Right lobe of liver (tissue), 4 donors: ENCODE measurements at regions not wholly inside any gene's neighbourhood (a gene's known extent, or its start where the extent isn't known, plus 50 kb on each side); places are given as distances from the start of the nearest gene placed in this dataset.

Experiments used
- POLR2A ChIP-seq: fragments of 450-650 bp; IDR thresholded peaks from one replicate; pipeline ENCODE4 v1.6.1; 2017; ENCODE audit warnings: antibody characterized with exemption, mild to moderate bottlenecking
- TF ChIP-seq, protein P1 (sequence below), 4 donors: fragments of 200-600 bp in 3 of 4; fragments of 450-650 bp in 1 of 4; IDR thresholded peaks; one replicate each; pipeline versions ENCODE4 v1.5.1 to v1.8.0; 2016 to 2022; ENCODE audit warnings: antibody characterized with exemption in 4 of 4, mild to moderate bottlenecking in 2 of 4
- donor health status: DM: no; HTN: no; CAD: no.
- donor health status: DM: no; HTN: no; CAD: no.
- donor health status: DM: no; HTN: yes; CAD: no.

DNA sequence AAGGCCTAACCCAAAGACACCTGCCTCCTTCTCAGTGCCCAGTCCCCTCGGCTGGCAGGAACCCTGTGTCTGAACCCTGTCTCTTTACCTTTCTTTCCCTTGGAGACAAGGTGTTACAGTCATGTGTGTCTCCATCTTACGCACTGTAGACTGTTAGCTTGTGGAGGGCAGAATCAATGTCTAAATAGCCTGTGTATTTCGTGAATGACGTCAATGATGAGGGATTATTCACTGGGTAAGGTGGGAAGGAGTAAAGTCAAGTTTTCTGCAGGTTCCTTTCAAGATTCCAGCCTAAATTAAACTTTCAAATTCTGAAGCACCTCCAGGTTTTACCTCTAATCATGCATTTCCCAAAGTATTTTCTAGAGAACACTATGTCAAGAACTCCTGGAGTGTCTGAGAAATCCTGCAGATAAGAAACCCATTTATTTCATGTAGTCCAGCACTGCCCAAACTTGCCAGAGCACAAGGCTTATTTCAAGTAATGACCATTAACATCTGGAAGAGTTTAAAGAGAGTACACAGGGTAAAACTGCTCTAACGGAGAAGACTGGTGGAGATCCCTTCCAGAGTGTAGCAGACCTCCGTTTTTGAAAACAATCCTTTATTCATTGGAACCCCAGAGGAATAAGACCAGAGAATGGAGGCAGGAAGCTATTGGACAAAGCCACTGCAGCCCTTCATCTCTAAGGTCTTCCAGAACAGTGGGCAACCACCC lies 72.8 kb downstream of the KCNF1 start:
- TF ChIP-seq, protein P1, sequence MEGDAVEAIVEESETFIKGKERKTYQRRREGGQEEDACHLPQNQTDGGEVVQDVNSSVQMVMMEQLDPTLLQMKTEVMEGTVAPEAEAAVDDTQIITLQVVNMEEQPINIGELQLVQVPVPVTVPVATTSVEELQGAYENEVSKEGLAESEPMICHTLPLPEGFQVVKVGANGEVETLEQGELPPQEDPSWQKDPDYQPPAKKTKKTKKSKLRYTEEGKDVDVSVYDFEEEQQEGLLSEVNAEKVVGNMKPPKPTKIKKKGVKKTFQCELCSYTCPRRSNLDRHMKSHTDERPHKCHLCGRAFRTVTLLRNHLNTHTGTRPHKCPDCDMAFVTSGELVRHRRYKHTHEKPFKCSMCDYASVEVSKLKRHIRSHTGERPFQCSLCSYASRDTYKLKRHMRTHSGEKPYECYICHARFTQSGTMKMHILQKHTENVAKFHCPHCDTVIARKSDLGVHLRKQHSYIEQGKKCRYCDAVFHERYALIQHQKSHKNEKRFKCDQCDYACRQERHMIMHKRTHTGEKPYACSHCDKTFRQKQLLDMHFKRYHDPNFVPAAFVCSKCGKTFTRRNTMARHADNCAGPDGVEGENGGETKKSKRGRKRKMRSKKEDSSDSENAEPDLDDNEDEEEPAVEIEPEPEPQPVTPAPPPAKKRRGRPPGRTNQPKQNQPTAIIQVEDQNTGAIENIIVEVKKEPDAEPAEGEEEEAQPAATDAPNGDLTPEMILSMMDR (IDR thresholded peaks at IDR 0.05), result no peak
- TF ChIP-seq POLR2A, result no peak
